ENCODE measurements at regions not wholly inside any gene's neighbourhood (a gene's known extent, or its start where the extent isn't known, plus 50 kb on each side); places are given as distances from the start of the nearest gene placed in this dataset.
"Not testable (repeated sequence)": the region's sequence is repeated elsewhere in the genome, so short reads cannot be mapped to it uniquely, and the experiment has no call there.

DNA sequence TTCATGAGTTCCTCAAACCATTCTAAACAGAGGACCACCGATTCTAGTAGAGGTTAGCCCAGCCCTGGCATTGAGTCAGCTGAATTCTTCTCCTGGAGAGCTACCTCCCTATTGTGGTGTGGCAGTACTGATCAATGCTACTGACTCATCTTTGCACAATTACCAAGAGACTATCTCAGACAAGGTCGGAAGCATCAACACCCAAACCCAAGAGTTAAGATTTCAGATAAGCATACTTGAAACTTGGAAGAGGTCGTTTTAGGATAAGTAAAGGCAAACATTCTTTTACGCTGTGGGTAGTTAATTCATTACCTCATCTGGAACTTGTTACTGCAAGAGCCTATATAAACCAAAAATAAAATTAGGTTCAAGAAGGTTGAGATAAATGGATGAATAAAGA, 154.6 kb upstream of the NRBF2 start:
- Mint-ChIP-seq H3K36me3 (ENCODE audit: low read depth) (no peaks in the 10 kb centered on the region), H3K4me3 (no peak overlapping the region), H3K4me1 (ENCODE audit: low read depth) (no peaks in the 10 kb centered on the region), H3K27me3 (ENCODE audit: insufficient read depth) (peaks cover 7% of the 10 kb centered on the region), H3K9me3 (peaks cover 8% of the 10 kb centered on the region; the same call in 1 of the 2 replicates), H3K27ac (no peak overlapping the region)
- no peak for TF ChIP-seq CTCF (IDR thresholded peaks at IDR 0.05)
- no peak for DNase-seq

- H3K4me3 Mint-ChIP-seq; H3K36me3 Mint-ChIP-seq (ENCODE audit: low read depth); H3K27me3 Mint-ChIP-seq (ENCODE audit: insufficient read depth); H3K4me1 Mint-ChIP-seq (ENCODE audit: low read depth); H3K27ac Mint-ChIP-seq; H3K9me3 Mint-ChIP-seq; DNase-seq: not testable (repeated sequence)
Measured at GRCh38 chr10:62974795-62975194, 158.3 kb upstream of the NRBF2 start.

DNA sequence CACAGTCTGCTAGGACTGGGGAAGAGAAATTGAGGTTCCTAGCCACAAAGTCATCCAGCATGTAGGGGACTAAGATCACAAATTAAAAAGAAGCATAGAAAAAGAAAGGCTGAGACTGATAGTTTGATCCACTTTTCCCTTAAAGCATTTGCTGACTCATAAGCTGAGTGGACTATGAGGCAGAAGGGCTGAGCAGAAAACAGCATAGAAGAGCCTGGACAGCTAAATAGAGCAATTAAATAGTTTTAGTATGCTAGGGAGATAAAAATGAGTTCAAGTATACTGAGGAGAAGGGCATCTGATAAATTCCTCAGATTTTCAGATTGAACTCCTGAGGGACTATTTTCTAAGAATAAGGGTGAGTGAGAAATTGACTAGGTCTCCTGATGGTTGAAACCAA, 155.9 kb upstream of the EGR2 start:
- TF ChIP-seq CTCF (IDR thresholded peaks at IDR 0.05), result no peak
- Mint-ChIP-seq H3K36me3 (ENCODE audit: low read depth) (no peaks in the 10 kb centered on the region), H3K9me3 (peaks cover 8% of the 10 kb centered on the region; the same call in 1 of the 2 replicates), H3K27ac (no peak overlapping the region), H3K4me1 (ENCODE audit: low read depth) (no peaks in the 10 kb centered on the region), H3K4me3 (no peak overlapping the region), H3K27me3 (ENCODE audit: insufficient read depth) (peaks cover 3% of the 10 kb centered on the region; the same call in 1 of the 2 replicates)
- DNase-seq, result peak; percentile 32

GRCh38 chr10:62964026-62964425, 147.9 kb upstream of the EGR2 start:
- Mint-ChIP-seq H3K36me3 (ENCODE audit: low read depth) (no peaks in the 10 kb centered on the region), H3K4me1 (ENCODE audit: low read depth) (peaks cover 13% of the 10 kb centered on the region; the same call in 1 of the 2 replicates), H3K9me3 (no peaks in the 10 kb centered on the region), H3K27ac (no peak overlapping the region), H3K4me3 (no peak overlapping the region), H3K27me3 (ENCODE audit: insufficient read depth) (peaks cover 11% of the 10 kb centered on the region)
- DNase-seq, result no peak
- no peak for TF ChIP-seq CTCF (IDR thresholded peaks at IDR 0.05)

DNA sequence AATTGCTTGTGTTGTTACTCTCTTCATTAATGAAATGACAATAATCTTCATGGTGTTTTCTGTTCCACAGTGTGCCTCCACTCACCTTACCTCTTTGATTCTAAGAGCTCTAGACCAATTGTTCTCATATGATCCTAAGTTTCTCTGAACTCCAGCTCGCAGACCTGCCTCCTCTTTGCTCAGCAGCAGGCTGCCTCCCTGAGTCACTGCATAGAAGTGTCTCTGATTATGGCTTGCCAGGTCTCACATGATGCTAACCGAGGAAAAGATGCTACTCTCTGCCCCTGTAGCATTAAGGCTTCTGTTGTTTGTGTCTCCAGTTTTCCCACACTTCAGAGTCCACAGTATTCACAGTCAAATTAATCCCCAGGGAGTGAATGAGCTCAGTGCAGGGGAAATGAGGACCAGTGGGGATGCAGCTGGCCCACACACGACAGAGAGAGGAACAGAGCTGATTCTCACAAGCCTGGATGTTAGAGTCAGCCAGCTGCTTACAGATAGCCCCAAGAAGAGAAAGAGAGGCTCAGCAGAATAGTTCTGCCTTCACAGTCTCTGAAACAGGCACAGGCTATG, 145.9 kb upstream of the EGR2 start:
- Mint-ChIP-seq H3K27ac (no peak overlapping the region), H3K4me3 (no peak overlapping the region), H3K36me3 (ENCODE audit: low read depth) (no peaks in the 10 kb centered on the region), H3K9me3 (no peaks in the 10 kb centered on the region), H3K4me1 (ENCODE audit: low read depth) (peaks cover 13% of the 10 kb centered on the region; the same call in 1 of the 2 replicates), H3K27me3 (ENCODE audit: insufficient read depth) (peaks cover 12% of the 10 kb centered on the region)
- no peak for DNase-seq
- TF ChIP-seq CTCF (IDR thresholded peaks at IDR 0.05), result no peak

- no peak for TF ChIP-seq CTCF (IDR thresholded peaks at IDR 0.05)
- Mint-ChIP-seq H3K27ac (no peak overlapping the region), H3K27me3 (ENCODE audit: insufficient read depth) (peaks cover 21% of the 10 kb centered on the region), H3K9me3 (no peaks in the 10 kb centered on the region), H3K4me3 (no peak overlapping the region), H3K4me1 (ENCODE audit: low read depth) (peaks cover 13% of the 10 kb centered on the region; the same call in 1 of the 2 replicates), H3K36me3 (ENCODE audit: low read depth) (no peaks in the 10 kb centered on the region)
- DNase-seq, result no peak
Measured at GRCh38 chr10:62960416-62960815, 144.2 kb upstream of the EGR2 start.

Data from HFFc6 (cell line).